ENCODE measurements at regions not wholly inside any gene's neighbourhood (a gene's known extent, or its start where the extent isn't known, plus 50 kb on each side); places are given as distances from the start of the nearest gene placed in this dataset.

GRCh38 chr10:123393170-123393569, 239.0 kb downstream of the BUB3 start:
- TF ChIP-seq POLR2AphosphoS5 (IDR thresholded peaks at IDR 0.05): no peak
- no peak for TF ChIP-seq CTCF (IDR thresholded peaks at IDR 0.05)

Measured in stomach (tissue), 4 donors.